ENCODE measurements at regions not wholly inside any gene's neighbourhood (a gene's known extent, or its start where the extent isn't known, plus 50 kb on each side); places are given as distances from the start of the nearest gene placed in this dataset.

GRCh38 chr21:27079636-27080240 is 112.8 kb upstream of the ADAMTS5 start:
- Histone ChIP-seq H3K27me3 (no peaks in the 10 kb centered on the region), H3K36me3 (no peaks in the 10 kb centered on the region), H3K9me3 (no peaks in the 10 kb centered on the region), H3K4me1 (no peaks in the 10 kb centered on the region), H3K27ac (no peak overlapping the region), H3K4me3 (no peak overlapping the region)
- no peak for DNase-seq (ENCODE audit: low spot score in 2 of 2)
- TF ChIP-seq, protein P1, sequence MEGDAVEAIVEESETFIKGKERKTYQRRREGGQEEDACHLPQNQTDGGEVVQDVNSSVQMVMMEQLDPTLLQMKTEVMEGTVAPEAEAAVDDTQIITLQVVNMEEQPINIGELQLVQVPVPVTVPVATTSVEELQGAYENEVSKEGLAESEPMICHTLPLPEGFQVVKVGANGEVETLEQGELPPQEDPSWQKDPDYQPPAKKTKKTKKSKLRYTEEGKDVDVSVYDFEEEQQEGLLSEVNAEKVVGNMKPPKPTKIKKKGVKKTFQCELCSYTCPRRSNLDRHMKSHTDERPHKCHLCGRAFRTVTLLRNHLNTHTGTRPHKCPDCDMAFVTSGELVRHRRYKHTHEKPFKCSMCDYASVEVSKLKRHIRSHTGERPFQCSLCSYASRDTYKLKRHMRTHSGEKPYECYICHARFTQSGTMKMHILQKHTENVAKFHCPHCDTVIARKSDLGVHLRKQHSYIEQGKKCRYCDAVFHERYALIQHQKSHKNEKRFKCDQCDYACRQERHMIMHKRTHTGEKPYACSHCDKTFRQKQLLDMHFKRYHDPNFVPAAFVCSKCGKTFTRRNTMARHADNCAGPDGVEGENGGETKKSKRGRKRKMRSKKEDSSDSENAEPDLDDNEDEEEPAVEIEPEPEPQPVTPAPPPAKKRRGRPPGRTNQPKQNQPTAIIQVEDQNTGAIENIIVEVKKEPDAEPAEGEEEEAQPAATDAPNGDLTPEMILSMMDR (IDR thresholded peaks at IDR 0.05): no peak
- TF ChIP-seq EP300 (IDR thresholded peaks at IDR 0.05): no peak
- TF ChIP-seq POLR2AphosphoS5 (IDR thresholded peaks at IDR 0.05): no peak
- no peak for TF ChIP-seq POLR2A (IDR thresholded peaks at IDR 0.05)
- WGBS: 81% methylated on average over 5 of the region's 5 CpGs

DNA sequence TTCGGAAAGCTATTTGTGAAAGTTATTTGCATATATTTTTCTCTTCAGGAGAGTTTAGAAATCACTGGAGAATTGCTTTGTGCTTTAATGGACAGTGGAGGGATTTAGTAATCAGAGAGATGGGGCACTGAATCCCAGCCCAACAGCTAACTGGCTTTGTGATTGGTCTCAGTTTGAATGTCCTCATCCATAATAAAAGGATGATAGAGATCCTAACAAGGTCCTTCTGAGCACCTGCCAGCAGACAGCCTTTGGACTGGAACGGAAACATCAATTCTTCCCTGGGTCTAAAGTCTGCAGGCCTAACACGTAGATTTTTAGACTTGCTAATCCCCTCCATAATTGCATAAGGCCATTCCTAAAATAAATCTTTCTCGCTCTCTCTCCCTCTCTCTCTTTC is 112.0 kb upstream of the ADAMTS5 start:
- H3K4me1 ChIP-seq: no peaks in the 10 kb centered on the region
- 88% methylated on average over 4 of the region's 4 CpGs for WGBS
- no peak overlapping the region for H3K4me3 ChIP-seq
- no peaks in the 10 kb centered on the region for H3K36me3 ChIP-seq
- DNase-seq (ENCODE audit: low spot score in 2 of 2): no peak
- no peaks in the 10 kb centered on the region for H3K9me3 ChIP-seq
- TF ChIP-seq, protein P1 (IDR thresholded peaks at IDR 0.05): no peak
- TF ChIP-seq POLR2AphosphoS5 (IDR thresholded peaks at IDR 0.05) (no peak), EP300 (IDR thresholded peaks at IDR 0.05) (no peak), POLR2A (IDR thresholded peaks at IDR 0.05) (no peak)
- H3K27ac ChIP-seq: no peak overlapping the region
- H3K27me3 ChIP-seq: no peaks in the 10 kb centered on the region

GRCh38 chr21:27077501-27077900 is 110.6 kb upstream of the ADAMTS5 start:
- Histone ChIP-seq H3K27me3 (no peaks in the 10 kb centered on the region), H3K27ac (peak overlapping the region; percentile 5), H3K36me3 (no peaks in the 10 kb centered on the region), H3K4me1 (no peaks in the 10 kb centered on the region), H3K4me3 (no peak overlapping the region), H3K9me3 (no peaks in the 10 kb centered on the region)
- WGBS: 80% methylated on average over 4 of the region's 4 CpGs
- peak in 1 of 2 donors; percentile 72 for DNase-seq (ENCODE audit: low spot score in 2 of 2)
- TF ChIP-seq, protein P1 (IDR thresholded peaks at IDR 0.05): no peak
- peak in 2 of 3 donors; percentile 54 to 77 for TF ChIP-seq POLR2AphosphoS5 (IDR thresholded peaks at IDR 0.05)

DNA sequence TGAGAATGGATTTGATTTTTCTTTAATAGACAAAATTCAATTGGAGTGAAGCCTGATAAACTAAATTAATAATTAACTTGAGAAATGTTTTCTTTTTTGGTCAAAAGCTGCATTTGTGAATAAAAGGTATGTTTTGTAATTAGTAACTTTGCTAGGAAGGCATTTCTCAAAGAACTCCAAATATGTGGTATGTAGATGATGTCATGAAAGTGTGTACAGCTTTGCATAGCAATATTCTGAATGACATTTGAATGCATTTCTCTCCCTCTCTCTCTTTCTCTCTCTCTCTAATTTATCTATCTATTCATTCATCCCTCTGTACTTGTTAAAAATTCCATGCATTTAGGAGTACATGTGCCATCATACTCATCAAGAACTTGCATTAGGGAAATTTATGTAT is 109.1 kb upstream of the ADAMTS5 start:
- H3K36me3 ChIP-seq: no peaks in the 10 kb centered on the region
- no peaks in the 10 kb centered on the region for H3K9me3 ChIP-seq
- no peak overlapping the region for H3K27ac ChIP-seq
- H3K4me3 ChIP-seq: no peak overlapping the region
- H3K27me3 ChIP-seq: no peaks in the 10 kb centered on the region
- no peaks in the 10 kb centered on the region for H3K4me1 ChIP-seq
- TF ChIP-seq POLR2A (IDR thresholded peaks at IDR 0.05) (no peak), EP300 (IDR thresholded peaks at IDR 0.05) (no peak), POLR2AphosphoS5 (IDR thresholded peaks at IDR 0.05) (no peak)
- TF ChIP-seq, protein P1 (IDR thresholded peaks at IDR 0.05): no peak
- no peak for DNase-seq (ENCODE audit: low spot score in 2 of 2)

- Histone ChIP-seq H3K27ac (no peak overlapping the region), H3K4me1 (no peaks in the 10 kb centered on the region)
- WGBS: 45% methylated on average over 4 of the region's 4 CpGs
These were observed 104.2 kb upstream of the ADAMTS5 start for GRCh38 chr21:27070861-27071670.

More at GRCh38 chr21:27070861-27071670, 104.2 kb upstream of the ADAMTS5 start:
- H3K27me3 ChIP-seq: no peaks in the 10 kb centered on the region
- H3K36me3 ChIP-seq: no peaks in the 10 kb centered on the region
- TF ChIP-seq EP300 (IDR thresholded peaks at IDR 0.05) (no peak), POLR2AphosphoS5 (IDR thresholded peaks at IDR 0.05) (no peak), POLR2A (IDR thresholded peaks at IDR 0.05) (no peak)
- TF ChIP-seq, protein P1 (IDR thresholded peaks at IDR 0.05): no peak
- no peak overlapping the region for H3K4me3 ChIP-seq
- DNase-seq (ENCODE audit: low spot score in 2 of 2): no peak
- no peaks in the 10 kb centered on the region for H3K9me3 ChIP-seq

Data from suprapubic skin (tissue), 4 donors.